Stimulated activated CD4-positive, alpha-beta T cell treated with anti-CD3 and anti-CD28 coated beads, Interleukin-2, amount 100 ng/mL, for 24 hours (primary cell): ENCODE measurements at regions not wholly inside any gene's neighbourhood (a gene's known extent, or its start where the extent isn't known, plus 50 kb on each side); places are given as distances from the start of the nearest gene placed in this dataset.
A peak's percentile ranks its signal among the peaks of the same experiment; 100 is the strongest.

Source experiments
- DNase-seq, 2 donors: peaks; one replicate each; pipeline ENCODE4 v3.0.0-alpha.2; 2020

DNA sequence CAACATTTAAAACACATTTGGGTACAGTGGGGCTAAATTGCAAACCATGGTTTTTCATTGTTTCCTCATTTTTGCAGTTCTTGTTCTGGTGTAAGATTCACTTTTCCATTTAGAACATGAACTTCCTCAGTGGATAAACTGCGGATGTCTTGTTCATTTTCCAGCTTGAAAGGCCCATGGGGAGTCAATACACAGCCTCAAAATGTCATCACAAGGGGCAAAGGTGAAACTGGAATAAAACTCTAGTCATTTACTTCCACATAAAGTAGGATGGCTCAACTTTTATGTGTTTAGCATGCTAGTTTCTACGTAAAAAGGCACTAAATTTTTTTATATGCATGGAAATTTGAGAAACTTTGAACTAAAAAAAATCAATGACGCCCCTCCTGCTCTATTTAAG, 718.8 kb downstream of the TLR4 start:
- no peak for DNase-seq

DNA sequence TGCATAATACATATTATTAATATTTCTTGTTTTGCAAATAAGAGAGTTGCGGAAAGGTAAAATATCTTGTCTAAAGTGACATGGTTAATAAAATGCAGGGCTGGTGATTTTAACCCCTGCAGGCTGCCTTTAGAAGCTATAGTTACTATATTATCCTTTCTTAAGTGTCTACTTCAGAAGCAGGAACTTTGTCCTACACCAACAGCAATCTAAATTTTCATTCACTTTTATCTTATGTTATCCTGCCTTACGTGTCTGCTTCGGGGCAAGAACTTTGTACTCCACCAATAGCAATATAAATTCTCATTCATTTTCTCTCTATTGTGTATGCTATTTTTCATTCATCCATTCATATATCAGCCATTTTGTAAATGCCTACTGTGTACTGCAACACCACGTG, 719.5 kb downstream of the TLR4 start:
- DNase-seq: no peak

DNA sequence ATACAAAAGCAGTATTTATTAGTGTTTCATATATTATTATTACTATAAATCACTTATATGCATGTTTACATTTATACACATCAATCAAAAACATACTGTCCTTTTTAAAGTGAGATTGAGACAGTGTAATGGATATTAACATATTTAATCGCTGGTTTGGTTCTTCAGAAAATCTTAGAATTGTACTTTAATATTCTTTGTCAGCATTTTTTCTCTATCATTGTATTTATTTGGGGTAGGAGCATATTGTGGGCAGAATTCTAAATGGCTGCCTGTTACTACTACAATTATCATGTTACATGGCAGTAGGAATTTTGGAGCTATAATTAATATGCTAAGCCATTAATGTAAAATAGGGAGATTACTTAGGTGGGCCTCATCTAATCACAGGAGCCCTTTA, 722.6 kb downstream of the TLR4 start:
- DNase-seq: no peak

DNA sequence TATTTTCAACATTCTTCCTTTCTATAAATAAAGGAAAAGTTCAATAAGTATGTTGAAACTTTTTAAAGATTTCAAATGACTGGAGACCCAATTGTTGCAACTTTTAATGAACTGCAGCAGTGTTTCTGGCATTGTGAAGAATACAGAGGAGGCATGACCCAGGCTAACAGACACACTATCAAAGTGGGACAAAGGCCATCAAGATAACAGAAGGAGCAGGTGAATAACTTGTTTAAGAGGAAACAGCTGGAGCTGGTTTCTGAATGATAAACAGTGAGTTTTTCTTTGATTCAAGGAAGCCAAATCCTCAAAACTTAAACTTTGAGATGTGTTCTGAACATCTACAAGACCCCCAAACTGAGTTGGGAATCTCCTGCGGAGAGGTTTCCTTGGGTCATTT, 734.6 kb downstream of the TLR4 start:
- no peak for DNase-seq

DNA sequence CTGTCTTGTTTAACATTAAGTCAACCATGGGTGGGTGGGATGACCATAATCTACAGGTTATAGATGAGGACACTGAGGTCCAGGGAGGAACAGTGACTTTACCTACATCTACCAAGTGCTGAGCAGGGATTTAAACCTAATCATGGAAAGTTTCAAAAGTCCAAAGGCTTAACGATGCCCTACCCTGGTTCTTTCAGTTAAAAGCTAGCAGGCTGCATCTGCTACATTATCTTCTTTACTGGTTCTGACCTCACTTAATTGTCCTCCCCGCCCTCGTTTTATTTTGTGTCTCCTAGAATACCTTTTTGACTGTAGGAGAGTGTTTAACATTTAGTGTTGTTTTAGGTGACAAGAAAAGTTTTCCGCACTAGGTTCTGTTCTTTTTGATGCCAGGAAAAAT, 735.2 kb downstream of the TLR4 start:
- DNase-seq: no peak

DNA sequence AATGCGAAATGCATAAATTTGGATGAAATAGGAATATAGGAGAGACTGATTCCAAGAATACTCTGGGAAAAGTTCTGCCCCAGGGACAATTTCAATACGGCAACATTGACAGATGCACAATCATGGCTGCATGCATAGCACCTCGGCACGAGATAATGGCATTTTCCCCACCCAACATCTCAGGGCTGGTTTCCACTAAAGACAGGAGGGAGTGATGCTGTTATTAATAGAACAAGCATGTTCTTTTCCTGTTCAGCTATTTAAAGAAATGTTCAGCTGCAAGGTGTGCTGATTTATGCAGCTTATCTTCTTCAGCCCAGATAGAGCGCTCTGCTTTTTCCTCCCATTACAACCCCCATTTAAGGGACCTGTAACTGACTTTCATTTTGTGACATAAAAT, 740.2 kb downstream of the TLR4 start:
- DNase-seq: no peak

DNA sequence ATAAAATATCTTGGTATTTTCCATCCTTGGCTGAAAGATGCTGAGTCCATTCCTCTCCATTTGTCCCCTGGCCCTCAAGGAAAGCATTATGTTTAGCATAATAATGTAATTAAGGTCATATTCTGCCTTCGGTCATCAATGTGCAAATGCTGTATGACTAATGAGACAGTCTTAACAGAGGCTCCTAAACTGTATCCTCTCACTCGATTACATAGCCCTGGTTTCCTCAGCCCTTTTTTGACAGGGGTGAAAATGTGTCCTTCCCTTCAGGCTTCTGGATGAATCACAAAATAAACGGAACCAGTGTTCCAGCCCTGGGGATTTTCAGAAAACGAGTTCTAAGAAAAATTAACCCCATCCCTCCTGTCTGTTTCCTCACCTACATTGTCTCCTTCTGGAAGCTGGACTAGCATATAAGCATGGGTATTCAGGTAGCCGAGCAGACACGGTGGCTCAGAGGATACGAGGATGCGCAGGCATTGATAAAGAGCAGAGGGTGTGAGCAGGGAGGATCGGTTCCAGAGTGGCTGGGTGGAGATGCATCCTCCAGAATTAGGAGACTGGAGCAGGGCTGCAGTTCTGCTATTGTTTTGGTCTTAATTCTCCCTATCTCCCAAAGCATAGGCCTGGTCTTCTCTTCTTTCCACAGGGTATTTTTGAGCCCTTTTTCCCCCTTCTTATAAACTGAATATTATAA, 742.9 kb downstream of the TLR4 start:
- DNase-seq: no peak

DNA sequence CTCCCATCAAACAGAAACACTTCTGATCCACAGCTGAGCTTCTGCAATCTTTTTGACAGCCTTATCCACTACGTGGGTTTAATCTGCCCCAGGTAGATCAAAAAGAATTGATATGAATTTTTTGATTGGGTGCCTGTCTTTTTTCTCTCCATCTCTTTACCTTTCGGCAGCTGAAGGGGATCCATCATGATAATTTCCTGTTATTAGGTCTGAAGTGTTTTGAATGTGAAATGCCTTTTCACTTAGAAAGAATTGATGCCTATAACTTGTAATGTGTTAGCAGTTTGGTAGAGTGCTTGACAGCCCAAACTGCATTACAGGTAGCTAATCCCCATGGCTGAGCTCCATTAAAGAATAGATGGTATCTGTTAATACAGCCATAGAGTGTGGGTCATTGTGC, 745.4 kb downstream of the TLR4 start:
- no peak for DNase-seq

DNA sequence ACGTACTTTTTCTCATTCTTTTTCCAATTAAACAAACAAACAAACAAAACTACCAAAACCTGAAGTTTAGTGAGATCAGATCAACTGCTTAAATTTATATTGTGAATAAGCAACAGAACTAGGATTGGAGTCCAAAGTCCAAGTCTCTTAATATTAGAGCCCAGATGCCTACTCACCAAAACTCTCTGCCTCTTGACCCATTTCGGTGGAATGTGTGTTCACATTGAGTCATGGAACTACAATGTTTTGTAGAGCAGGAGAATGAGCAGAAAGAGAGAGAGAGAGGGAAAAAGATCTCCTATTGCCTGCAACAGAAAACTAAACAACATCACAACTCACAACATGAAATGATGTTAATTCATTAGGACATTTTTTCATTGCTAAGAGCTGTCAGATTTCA, 751.1 kb downstream of the TLR4 start:
- no peak for DNase-seq

DNA sequence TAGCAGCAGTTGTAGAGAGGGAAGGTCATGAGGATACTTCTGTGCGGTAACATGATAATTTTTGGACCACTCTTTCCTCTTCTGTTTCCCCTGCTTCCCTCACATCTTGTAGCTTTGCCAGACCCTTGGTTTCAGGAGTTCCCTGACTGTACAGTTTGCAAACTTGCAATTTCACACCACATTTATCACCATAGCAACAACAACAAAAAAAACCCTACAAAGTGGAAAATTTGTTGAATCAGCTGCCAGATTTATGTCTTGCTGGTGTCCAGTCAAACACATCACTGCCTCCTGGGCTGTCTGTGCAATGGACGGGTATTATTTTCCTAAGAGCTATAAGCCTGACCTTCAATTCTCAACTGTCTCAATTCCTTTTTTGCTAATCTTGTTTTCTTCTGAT, 751.6 kb downstream of the TLR4 start:
- DNase-seq: no peak

DNA sequence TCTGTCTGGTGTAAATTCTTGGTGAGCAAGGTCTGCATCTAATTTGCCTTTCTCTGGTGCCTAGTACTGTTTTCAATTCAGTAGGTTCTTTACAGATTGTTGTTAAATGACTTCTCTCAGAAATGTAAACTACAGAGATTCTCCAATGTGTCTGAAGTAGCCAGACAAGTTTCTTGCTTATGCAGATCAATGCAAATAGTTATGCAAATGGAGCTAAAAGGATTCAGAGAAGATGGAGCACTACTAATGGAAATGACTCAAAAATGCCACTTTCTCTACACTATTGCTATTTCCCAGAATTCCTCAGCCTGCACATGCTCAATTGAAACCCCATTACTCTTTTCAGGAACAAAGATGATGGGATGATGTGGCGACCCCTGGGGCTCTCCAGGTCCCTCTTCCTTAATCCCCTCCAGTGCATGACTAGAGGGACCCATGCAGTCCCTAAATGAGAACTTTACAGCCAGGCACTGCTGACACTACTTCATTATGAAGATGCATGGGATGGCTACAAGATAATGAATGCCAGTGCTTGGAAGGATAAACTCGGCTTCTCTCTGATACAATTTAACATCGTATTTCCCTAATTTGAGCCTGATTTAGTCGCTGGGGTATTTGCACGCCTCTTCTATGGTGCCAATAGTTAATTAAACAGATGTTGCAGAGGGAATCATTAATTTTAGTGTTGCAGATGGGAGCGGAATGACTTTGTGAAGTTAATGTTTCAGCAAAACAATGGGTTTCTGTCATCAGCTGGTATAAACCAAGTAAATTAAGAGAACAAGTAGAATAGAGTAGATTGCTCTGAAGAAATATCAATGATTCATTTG, 753.2 kb downstream of the TLR4 start:
- no peak for DNase-seq

DNA sequence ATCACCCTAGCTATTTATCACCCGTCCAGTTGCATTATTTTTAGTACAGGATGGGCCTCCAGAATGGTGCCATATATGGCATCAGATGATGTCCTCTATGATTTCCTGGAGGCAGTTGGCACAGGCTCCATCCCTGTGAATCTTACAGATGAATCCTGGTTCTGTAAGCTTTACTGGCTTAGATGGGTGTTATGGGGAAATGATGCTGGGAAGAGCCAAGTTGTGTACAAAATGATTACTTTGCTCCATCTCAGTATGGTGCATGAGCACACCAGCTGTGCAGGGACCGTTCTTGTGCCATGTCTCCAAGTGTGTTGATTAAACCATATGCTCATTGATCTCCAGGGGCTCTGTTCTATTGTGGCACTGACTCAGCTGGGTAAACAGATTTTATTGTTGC, 755.7 kb downstream of the TLR4 start:
- DNase-seq: no peak

DNA sequence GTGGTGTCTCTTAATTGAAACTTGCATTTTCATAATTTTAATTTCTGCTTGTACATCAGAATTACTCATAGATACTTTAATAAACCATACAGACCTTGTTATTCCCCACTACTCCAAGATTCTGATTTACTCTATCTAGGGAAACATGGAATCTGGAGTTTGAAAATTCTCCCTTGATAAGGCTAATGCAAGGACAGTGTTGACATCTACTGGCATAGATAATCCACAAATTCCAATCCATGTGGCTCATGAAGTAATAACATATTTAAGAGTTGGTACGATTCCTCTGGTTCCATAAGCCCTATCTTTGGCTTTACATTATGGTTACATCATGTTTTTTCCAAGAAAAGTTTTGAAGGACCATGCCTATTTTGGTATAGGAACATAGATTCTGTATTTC, 759.2 kb downstream of the TLR4 start:
- no peak for DNase-seq

DNA sequence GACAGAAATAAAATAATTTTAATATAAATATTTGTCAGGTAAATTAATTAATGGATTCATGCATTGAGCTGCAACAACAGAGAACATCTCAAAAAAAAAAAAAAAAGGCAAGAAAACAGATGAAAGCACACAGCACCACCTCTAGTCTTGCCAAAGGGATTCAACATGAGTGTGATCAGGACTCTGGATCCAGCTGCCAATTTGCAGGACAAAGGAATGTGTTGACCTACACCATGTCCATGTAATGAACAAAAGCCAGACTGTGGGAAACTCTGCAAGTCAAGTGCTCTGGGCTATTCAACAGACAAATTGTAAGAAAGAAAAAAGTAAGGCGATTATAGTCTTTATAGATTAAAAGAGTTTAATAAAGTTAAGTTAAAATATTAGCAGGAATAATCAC, 769.3 kb downstream of the TLR4 start:
- DNase-seq: no peak

DNA sequence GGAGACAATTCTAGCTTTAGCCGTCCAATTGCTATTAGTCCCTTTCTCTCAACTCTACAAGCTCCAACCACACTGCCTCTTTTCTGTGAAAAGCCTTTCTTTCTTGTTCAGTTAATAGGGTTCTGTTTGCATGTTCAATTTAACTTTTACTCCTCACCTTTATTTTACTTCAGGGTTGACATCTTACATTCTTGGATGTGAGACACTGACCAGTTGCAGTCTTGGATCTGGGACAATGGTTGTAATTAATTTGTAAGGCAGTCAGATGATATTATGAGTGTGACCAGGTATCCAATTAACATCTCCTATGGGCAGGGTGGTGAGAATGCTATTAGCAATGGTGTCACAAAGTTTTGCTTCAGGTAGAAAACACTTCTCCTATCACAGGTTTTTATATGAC, 774.5 kb downstream of the TLR4 start:
- no peak for DNase-seq

DNA sequence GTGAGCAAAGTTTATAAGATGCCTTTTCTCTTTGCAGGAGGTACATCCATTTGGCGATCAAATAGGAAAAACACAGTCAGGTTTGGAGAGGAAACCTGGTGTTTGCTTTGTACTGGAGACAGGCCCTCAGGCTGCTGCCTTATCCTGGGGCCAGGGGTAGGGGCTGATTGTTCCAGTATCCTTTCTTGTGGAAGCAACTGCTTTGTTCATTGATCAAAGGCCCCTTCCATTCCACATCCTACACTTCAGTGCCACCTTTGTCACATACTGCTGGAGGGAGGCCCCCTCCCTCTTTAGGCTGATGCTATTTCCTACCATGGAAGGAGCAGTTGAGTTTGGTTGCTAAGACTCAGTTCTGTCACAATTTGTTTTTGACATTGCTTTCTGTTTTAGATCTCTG, 778.1 kb downstream of the TLR4 start:
- DNase-seq: no peak

DNA sequence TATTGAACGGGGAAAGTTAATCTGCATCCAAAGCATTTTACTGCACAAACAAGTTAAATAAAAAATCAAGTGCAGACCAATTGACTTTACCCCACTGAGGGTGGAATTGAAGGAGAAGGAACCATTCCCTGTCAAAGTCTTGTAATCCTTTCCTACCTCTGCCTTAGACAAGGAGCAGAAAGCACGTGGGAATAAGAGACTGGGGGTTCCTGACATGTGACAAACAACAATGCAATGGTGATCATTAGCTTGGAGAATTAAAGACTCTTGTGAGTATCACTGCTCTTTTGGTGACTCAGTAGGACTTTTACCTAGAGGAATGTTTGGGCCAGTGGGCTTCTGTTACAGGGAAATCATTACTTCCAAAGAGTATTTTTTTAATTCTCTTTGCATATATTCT, 779.5 kb downstream of the TLR4 start:
- no peak for DNase-seq

DNA sequence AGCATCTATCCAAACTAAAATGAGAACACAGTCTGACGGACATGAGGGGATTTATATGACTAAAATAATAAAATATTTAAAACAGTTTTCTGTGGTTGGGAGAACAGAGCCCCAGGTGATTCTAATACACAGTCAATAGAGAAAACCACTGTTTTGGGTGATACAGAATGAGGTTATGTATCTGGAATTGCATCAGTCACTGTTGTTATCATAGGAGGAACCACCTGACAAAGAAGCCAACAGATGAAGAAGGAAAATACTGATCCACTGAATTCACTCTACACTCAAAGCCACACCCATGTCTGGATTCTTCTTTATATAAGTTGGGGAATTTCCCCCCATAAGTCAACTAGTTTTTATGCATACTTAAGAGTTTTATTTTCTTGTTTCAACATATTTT, 799.0 kb downstream of the TLR4 start:
- DNase-seq: no peak

DNA sequence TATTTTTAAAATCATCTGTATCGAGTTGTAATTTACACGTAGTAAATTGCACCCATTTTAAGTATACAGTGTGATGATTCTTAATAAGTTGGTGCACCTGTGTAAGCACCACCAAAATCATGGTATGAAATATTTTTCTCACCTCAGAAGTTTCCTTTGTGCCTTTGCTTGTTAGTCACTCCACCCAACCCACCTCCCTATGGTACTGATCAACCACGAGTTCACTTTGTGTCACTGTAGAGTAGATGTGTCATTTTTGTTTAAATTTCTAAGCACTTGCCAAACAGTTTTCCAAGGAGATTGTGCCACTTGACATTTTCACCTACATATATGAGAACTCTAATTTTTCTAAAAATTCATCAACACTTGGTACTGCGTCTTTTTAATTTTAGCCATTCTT, 806.5 kb downstream of the TLR4 start:
- no peak for DNase-seq

DNA sequence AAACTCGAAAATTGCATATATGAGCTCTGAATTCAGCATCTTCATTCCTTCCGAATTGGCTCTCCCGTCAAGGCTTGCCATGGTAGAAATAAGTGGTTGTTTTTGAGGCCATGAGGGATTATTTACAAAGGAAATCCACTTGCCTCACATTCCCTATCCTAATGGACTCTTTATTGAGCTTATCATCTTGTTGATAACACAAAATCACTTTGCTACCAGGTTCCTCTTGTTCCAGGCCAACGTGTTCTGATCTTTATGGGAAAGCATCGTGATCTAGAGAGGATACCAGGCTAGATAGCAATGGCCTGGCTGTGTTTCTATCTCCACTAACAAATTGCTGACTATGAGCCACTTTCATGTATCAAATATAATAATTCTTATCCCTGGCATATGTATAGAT, 811.7 kb downstream of the TLR4 start:
- DNase-seq: no peak

DNA sequence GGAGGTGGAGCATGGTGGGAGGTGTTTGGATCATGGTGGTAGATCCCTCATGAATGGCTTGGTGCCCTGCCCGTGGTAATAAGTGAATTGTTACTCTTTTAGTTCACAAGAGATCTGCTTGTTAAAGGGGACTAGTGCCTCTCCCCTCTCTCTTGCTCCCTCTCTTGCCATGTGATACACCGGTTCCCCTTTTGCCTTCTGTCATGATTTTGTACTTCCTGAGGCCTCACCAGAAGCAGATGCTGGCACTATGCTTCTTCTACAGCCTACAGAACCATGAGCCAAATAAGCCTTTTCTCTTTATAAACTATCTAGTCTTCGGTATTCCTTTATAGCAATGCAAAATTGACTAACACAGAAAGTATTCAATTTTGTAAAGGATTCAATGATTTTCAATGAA, 817.1 kb downstream of the TLR4 start:
- DNase-seq: no peak

DNA sequence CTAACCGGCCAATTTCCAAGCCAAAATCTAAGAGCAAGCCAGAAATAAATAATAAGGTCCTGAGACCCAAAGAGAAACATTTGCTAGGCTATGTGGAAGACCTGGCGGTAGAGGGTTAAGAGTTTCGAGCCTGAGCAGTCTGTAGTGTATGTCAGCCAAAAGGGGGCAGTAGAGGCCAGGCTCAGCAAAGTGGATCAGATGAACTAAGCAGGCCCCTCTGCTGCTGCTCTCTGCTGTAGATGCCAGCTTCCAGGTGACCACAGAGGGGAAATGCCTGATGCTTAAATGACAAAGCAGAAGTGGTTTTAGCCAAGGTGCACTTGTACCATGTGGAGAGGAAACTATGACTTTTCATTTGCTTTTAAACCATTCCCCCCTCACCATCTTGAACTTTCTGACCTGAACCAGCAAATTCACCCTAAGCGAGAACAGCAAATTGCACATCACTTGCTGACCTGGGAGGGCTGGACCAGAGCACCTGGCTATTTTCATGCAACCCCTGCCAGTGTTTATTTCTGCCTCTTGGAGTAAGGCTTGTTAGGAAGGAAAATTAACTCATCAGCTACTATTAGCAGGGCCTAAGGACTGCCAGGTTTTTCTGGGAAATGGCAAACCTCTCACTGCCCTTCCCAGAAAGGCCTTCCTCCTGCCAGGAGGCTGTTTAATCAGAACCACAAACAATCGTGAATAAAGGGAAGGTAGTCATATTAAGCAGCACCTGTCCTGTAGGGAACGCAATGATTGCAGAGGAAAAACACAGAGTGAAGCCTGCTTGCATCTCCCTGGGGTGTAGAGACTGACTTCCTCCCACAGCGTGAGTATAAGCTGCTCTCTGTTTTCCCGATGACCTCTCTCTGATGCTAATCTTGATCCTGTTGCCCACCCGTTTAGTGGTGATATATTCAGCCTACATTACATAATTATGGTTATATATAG, 818.2 kb downstream of the TLR4 start:
- peak in 1 of 2 donors; percentile 13 for DNase-seq

DNA sequence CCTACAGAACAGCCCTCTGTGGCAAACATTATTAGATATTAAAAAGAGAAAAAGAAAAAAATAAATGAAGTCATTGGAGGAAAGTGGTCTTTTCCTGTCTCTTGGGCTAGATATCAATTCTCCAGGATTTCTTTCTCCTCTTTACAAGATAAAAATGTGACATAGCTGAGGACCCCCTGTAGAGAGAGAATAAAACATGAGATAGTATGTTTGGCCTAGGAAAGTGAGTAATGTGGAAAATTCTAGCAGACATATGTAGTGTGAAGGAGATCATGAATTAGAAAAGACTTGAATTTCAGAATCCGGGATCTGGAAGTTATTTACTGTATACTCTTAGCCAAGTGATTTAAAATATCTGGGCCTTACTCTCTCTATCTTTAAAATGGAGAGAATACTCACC, 823.1 kb downstream of the TLR4 start:
- DNase-seq: no peak

DNA sequence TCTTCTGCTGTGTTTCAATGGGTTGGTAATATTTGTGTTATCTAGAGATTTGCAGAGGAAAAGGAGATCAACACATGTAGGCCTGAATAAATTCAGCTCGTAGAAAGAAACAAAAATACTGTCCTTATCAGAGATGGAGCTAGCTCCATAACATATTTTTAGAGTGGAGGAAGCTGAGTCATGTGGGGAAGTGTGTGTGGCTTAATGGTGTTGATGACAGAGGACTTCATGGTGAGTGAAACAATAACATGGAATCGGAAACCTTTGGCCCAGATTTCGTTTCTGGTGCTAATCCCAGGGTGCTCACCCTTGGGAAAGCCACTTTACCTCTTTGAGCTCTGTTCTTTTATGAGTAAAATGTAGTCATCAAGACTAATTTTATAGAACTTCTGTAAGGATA, 825.0 kb downstream of the TLR4 start:
- DNase-seq: no peak
